DMS114 treated with DMSO at 0.1 percent for 48 hours (cell line): ENCODE measurements at regions not wholly inside any gene's neighbourhood (a gene's known extent, or its start where the extent isn't known, plus 50 kb on each side); places are given as distances from the start of the nearest gene placed in this dataset.
A peak's percentile ranks its signal among the peaks of the same experiment; 100 is the strongest.

ENCODE experiments used
- DNase-seq: peaks from one replicate; lab custom pipeline; 2025; ENCODE audit not compliant: unreplicated experiment; lab: John Stamatoyannopoulos, UW

GRCh38 chr6:147712841-147713240, 204.4 kb downstream of the SAMD5 start:
- DNase-seq, result no peak

GRCh38 chr6:147715035-147715434, 206.5 kb downstream of the SAMD5 start:
- DNase-seq, result no peak

- DNase-seq, result no peak
These were observed 207.9 kb downstream of the SAMD5 start for GRCh38 chr6:147716434-147716833.

GRCh38 chr6:147717991-147718390, 209.5 kb downstream of the SAMD5 start:
- DNase-seq, result no peak

GRCh38 chr6:147722158-147722557, 213.7 kb downstream of the SAMD5 start:
- DNase-seq, result no peak

GRCh38 chr6:147724454-147724853, 216.0 kb downstream of the SAMD5 start:
- no peak for DNase-seq

- no peak for DNase-seq
These were observed 217.9 kb downstream of the SAMD5 start for GRCh38 chr6:147726342-147726741.

- no peak for DNase-seq
These were observed 220.4 kb downstream of the SAMD5 start for GRCh38 chr6:147728903-147729302.

GRCh38 chr6:147733686-147734085, 225.2 kb downstream of the SAMD5 start:
- DNase-seq, result no peak

- DNase-seq, result no peak
These were observed 225.7 kb downstream of the SAMD5 start for GRCh38 chr6:147734151-147734550.

- no peak for DNase-seq
These were observed 227.4 kb downstream of the SAMD5 start for GRCh38 chr6:147735924-147736323.

- no peak for DNase-seq
These were observed 228.6 kb downstream of the SAMD5 start for GRCh38 chr6:147737115-147737514.

- no peak for DNase-seq
These were observed 229.6 kb downstream of the SAMD5 start for GRCh38 chr6:147738099-147738498.

GRCh38 chr6:147738516-147739162, 230.1 kb downstream of the SAMD5 start:
- DNase-seq, result no peak

- no peak for DNase-seq
These were observed 231.8 kb downstream of the SAMD5 start for GRCh38 chr6:147740326-147740725.

GRCh38 chr6:147740916-147741315, 232.4 kb downstream of the SAMD5 start:
- no peak for DNase-seq

- DNase-seq, result no peak
These were observed 232.9 kb downstream of the SAMD5 start for GRCh38 chr6:147741389-147741788.

GRCh38 chr6:147742440-147742839, 233.9 kb downstream of the SAMD5 start:
- DNase-seq, result no peak

- DNase-seq, result no peak
These were observed 235.5 kb downstream of the SAMD5 start for GRCh38 chr6:147744012-147744411.

- DNase-seq, result no peak
These were observed 240.8 kb downstream of the SAMD5 start for GRCh38 chr6:147749331-147749730.

GRCh38 chr6:147750413-147750812, 241.9 kb downstream of the SAMD5 start:
- no peak for DNase-seq

GRCh38 chr6:147751232-147751631, 242.7 kb downstream of the SAMD5 start:
- DNase-seq, result no peak

- peak; percentile 27 for DNase-seq
These were observed 244.4 kb downstream of the SAMD5 start for GRCh38 chr6:147752689-147753403.
